ENCODE measurements at regions not wholly inside any gene's neighbourhood (a gene's known extent, or its start where the extent isn't known, plus 50 kb on each side); places are given as distances from the start of the nearest gene placed in this dataset.

GRCh38 chr1:60541831-60542532, 468.4 kb upstream of the C1orf87 start:
- no peak for TF ChIP-seq CTCF (IDR thresholded peaks at IDR 0.05)
- TF ChIP-seq EP300 (IDR thresholded peaks at IDR 0.05) = no peak

All from tibial nerve (tissue), 4 donors.